ENCODE measurements at regions not wholly inside any gene's neighbourhood (a gene's known extent, or its start where the extent isn't known, plus 50 kb on each side); places are given as distances from the start of the nearest gene placed in this dataset.

DNA sequence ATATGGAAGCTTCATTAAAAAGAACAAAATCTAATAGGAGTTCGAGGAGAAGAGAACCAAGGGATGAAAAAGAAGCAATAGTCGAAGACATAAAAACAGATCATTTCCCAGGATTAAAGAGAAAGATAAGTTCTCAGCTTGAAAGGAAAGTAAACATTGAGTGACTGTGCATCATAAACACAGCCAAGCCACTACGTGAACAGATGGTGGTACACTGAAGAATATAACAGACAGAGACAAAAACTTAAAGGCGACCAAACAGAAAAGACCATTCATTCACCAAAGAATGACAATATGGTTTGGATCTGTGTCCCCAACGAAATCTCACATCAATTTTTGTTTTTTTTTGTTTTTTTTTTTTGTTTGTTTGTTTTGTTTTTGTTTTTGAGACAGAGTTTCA is 210.8 kb upstream of the LINGO1 start:
- POLR2A ChIA-PET: no interaction called here
- CTCF ChIA-PET: interaction anchor here (0.7 to 1.0 kb wide), 2 partner anchors 102 to 226 kb away, joined by 3 read pairs; no protein-coding TSS in a partner anchor
- TF ChIP-seq LEF1 (IDR thresholded peaks at IDR 0.05; ENCODE audit: borderline replicate concordance) (no peak), L3MBTL2 (conservative IDR thresholded peaks at IDR 0.05) (no peak), TARDBP (IDR thresholded peaks at IDR 0.05) (no peak), ELF4 (IDR thresholded peaks at IDR 0.05) (no peak), FOXA1 (IDR thresholded peaks at IDR 0.05) (no peak)
- DNase-seq (ENCODE audit: extremely low spot score): no peak

DNA sequence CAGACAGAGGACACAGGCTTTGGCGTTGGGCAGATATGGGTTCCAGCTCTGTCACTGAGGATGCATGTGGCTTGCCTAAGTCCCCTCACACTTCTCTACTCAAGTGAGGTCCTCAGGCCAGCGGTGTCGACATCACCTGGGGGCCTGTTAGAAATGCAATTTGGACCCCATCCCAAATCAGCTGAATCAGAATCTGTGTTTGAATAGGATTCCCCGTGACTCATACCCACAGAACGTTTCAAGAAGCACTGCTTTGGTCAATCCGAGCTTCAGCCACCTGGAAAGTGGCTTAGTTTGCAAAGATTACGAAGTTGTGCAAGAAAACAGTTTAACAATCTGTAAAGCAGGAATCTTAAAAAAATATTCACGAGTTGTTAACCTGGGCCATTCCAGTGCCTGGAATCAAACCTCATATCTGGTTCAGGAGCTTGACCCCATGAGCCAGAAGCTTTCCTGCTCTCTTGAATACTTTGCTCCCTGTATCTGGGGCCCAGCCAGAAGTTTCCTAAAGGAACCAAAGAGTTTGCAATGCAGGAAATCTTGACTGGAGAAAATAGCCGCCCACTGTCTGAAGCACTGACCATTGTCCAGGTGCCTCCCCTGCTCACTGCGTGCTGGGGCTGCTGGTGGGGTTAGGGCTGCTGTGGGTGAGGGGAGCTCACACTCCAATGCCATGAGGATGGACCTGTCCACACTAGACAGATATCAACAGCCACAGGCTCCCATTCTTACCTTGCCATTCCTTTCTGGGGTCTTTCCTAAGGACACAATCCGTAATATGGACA is 208.5 kb upstream of the LINGO1 start:
- DNase-seq (ENCODE audit: extremely low spot score): no peak
- TF ChIP-seq, protein P1, sequence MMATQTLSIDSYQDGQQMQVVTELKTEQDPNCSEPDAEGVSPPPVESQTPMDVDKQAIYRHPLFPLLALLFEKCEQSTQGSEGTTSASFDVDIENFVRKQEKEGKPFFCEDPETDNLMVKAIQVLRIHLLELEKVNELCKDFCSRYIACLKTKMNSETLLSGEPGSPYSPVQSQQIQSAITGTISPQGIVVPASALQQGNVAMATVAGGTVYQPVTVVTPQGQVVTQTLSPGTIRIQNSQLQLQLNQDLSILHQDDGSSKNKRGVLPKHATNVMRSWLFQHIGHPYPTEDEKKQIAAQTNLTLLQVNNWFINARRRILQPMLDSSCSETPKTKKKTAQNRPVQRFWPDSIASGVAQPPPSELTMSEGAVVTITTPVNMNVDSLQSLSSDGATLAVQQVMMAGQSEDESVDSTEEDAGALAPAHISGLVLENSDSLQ (IDR thresholded peaks at IDR 0.05): no peak
- TF ChIP-seq FOXM1 (IDR thresholded peaks at IDR 0.05; ENCODE audit: borderline replicate concordance) (no peak), BHLHE40 (IDR thresholded peaks at IDR 0.05; ENCODE audit: borderline replicate concordance) (no peak), HDGF (IDR thresholded peaks at IDR 0.05; ENCODE audit: borderline replicate concordance) (no peak), TARDBP (IDR thresholded peaks at IDR 0.05) (no peak), L3MBTL2 (conservative IDR thresholded peaks at IDR 0.05) (no peak), FOXK2 (IDR thresholded peaks at IDR 0.05) (no peak), SP1 (IDR thresholded peaks at IDR 0.05) (no peak), CTBP1 (IDR thresholded peaks at IDR 0.05; ENCODE audit: borderline replicate concordance) (no peak), SUZ12 (IDR thresholded peaks at IDR 0.05) (no peak), ELF4 (IDR thresholded peaks at IDR 0.05) (no peak)
- CTCF ChIA-PET: interaction anchor here (0.7 to 1.1 kb wide), 3 partner anchors 19 to 208 kb away, joined by 3 to 4 read pairs (median 3); partner anchors contain the start of gene LINGO1
- POLR2A ChIA-PET: no interaction called here

DNA sequence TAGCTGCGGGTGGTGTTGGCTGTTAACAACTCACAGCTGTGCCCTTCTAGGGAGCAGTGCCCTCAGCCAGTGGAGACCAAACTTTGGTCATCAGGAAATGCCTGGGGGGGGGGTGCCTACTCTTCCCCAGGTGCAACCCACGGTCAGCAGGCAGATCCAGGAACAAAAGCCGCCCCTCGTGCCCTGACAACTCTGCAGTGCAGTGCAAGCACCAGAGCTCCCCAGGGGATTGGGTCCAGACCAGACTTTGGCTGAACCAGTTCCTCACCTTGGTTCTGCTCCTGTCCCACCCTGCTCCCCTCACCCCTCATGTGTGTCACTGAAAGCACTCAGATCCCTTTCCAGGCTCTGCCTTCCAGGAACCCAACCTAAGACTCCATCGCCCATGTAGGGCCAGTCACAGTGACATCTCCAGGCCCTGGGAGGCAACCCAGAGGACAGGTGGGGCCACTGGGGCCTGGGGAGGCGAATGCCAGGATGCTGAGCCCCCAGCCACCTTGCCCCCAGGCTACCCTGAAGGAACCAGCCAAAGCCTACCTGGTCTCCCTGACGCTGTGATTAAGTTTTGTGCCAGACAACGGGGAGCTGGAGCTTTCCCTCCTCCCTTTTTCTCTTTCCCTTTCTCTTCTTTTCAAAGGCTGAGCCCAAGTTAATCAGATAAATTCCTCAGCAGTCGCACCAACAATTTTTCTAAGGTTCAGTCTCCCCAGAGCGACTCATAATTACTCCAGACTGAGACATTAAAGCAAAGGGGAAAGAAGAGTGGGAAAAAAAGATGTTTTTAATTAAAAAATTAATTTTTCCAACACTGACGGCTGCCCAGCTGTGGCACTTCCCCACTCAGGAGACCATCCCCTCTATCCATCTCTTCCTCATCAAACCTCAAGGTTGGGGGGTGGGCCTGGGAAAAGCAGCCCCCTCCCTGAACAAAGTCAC is 207.5 kb upstream of the LINGO1 start:
- POLR2A ChIA-PET: no interaction called here
- CTCF ChIA-PET: interaction anchor here (0.7 to 1.1 kb wide), 2 partner anchors 19 to 207 kb away, joined by 3 to 4 read pairs; partner anchors contain the start of gene LINGO1
- TF ChIP-seq FOXM1 (IDR thresholded peaks at IDR 0.05; ENCODE audit: borderline replicate concordance): no peak
- TF ChIP-seq ARNT (IDR thresholded peaks at IDR 0.05): no peak
- no peak for TF ChIP-seq FOXK2 (IDR thresholded peaks at IDR 0.05)
- TF ChIP-seq TARDBP (IDR thresholded peaks at IDR 0.05): no peak
- TF ChIP-seq BHLHE40 (IDR thresholded peaks at IDR 0.05; ENCODE audit: borderline replicate concordance): no peak
- TF ChIP-seq ELF4 (IDR thresholded peaks at IDR 0.05): no peak
- no peak for TF ChIP-seq SP1 (IDR thresholded peaks at IDR 0.05)
- TF ChIP-seq CTBP1 (IDR thresholded peaks at IDR 0.05; ENCODE audit: borderline replicate concordance): no peak
- no peak for TF ChIP-seq ZNF384 (IDR thresholded peaks at IDR 0.05)
- no peak for TF ChIP-seq LEF1 (IDR thresholded peaks at IDR 0.05; ENCODE audit: borderline replicate concordance)
- TF ChIP-seq SUZ12 (IDR thresholded peaks at IDR 0.05): no peak
- no peak for DNase-seq (ENCODE audit: extremely low spot score)

DNA sequence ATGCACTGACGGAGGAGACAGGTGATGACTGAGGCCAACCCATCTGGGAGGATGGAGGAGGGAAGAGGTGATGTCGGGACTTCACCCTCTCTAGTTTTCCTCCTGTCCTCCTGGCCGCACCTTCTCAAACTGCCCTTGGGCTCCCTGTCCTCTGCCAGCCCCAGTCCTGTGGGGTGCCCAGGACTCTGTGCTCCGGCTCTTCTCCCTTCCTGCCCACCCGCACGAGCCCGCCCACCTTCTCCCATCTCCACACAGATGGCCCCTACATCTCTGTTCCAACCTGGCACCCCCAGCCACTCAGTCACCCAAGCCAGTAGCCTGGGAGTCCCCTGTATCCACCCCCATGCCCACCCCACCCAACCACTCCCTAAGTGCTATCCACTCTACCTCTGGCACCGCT is 206.7 kb upstream of the LINGO1 start:
- no peak for DNase-seq (ENCODE audit: extremely low spot score)
- TF ChIP-seq FOXM1 (IDR thresholded peaks at IDR 0.05; ENCODE audit: borderline replicate concordance) (no peak), L3MBTL2 (conservative IDR thresholded peaks at IDR 0.05) (no peak), NFRKB (IDR thresholded peaks at IDR 0.05) (no peak), FOXA1 (IDR thresholded peaks at IDR 0.05) (no peak), TARDBP (IDR thresholded peaks at IDR 0.05) (no peak), SUZ12 (IDR thresholded peaks at IDR 0.05) (no peak), ARNT (IDR thresholded peaks at IDR 0.05) (no peak), ZNF384 (IDR thresholded peaks at IDR 0.05) (no peak)
- TF ChIP-seq, protein P1 (IDR thresholded peaks at IDR 0.05): no peak
- CTCF ChIA-PET: no interaction called here
- POLR2A ChIA-PET: no interaction called here

DNA sequence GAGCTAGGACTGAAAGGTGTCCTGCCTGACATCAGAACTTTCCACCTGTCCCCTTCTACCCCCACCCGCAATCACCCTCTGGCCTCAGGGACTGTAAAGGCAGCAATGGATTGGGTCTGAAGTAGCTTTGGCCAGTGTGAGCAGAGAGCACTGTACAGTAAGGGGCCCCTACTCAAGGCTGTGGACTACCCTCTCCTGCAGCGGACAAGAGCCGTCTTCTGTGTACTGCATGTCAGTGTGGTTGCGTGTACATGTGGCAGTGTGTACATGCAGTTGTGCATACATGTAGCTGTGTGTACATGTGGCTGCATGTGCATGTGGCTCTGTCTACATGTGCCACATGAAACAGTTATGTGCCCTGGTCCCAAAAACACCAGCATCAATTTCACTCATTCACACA is 205.9 kb upstream of the LINGO1 start:
- no peak for DNase-seq (ENCODE audit: extremely low spot score)
- TF ChIP-seq HDGF (IDR thresholded peaks at IDR 0.05; ENCODE audit: borderline replicate concordance) (no peak), SUZ12 (IDR thresholded peaks at IDR 0.05) (no peak), LEF1 (IDR thresholded peaks at IDR 0.05; ENCODE audit: borderline replicate concordance) (no peak), ARNT (IDR thresholded peaks at IDR 0.05) (no peak), BHLHE40 (IDR thresholded peaks at IDR 0.05; ENCODE audit: borderline replicate concordance) (no peak), ZNF384 (IDR thresholded peaks at IDR 0.05) (no peak)
- ChIA-PET POLR2A (no interaction called here), CTCF (no interaction called here)

DNA sequence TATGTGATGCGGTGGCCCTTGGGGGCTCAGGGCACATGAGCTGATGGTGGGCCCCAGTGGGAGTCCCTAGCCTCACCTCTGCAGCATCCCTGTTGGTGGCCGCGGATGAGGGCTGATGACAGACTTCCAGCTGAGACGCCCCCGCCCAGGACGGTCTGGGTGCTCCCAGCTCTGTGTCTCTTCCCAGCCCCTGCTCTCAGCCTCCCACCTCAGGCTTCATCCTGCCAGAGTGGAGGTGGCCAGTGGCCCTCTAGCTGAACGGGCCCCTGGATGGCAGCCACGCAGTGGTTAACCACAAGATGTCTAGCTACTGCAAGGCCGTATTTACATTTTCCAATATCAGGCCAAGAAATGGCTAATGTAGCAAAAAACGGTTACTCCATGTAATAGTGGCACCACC is 205.3 kb upstream of the LINGO1 start:
- DNase-seq (ENCODE audit: extremely low spot score): no peak
- ChIA-PET POLR2A (no interaction called here), CTCF (no interaction called here)
- TF ChIP-seq TARDBP (IDR thresholded peaks at IDR 0.05): no peak
- no peak for TF ChIP-seq SUZ12 (IDR thresholded peaks at IDR 0.05)
- TF ChIP-seq LEF1 (IDR thresholded peaks at IDR 0.05; ENCODE audit: borderline replicate concordance): no peak

DNA sequence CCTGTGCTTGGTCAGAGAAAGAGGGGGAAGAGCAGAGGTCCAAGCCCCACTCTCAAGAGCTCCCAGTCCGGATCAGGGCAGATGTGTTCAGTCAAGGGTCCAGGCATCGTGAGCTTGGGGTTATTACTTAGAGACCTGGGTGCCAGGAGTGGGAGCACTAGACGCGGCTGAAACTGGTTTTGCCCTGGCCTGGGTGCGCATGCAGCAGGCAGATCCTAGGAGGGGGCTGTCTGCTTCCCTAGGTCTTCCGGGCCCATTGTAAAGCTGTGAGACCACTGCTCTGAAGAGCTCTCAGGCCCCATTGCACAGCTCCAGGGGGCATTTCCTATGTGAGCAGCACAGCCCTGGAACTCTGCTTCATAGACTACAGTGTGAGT is 204.9 kb upstream of the LINGO1 start:
- DNase-seq (ENCODE audit: extremely low spot score): no peak
- ChIA-PET CTCF (interaction anchor here (1.1 to 2.0 kb wide), 2 partner anchors 16 to 62 kb away, joined by 3 to 12 read pairs; no protein-coding TSS in a partner anchor), POLR2A (no interaction called here)
- TF ChIP-seq ELF4 (IDR thresholded peaks at IDR 0.05): no peak
- no peak for TF ChIP-seq NFRKB (IDR thresholded peaks at IDR 0.05)
- no peak for TF ChIP-seq FOXK2 (IDR thresholded peaks at IDR 0.05)
- TF ChIP-seq HDGF (IDR thresholded peaks at IDR 0.05; ENCODE audit: borderline replicate concordance): no peak
- TF ChIP-seq, protein P1 (IDR thresholded peaks at IDR 0.05): no peak
- TF ChIP-seq SP1 (IDR thresholded peaks at IDR 0.05): no peak
- TF ChIP-seq TARDBP (IDR thresholded peaks at IDR 0.05): no peak
- TF ChIP-seq ZNF384 (IDR thresholded peaks at IDR 0.05): no peak
- no peak for TF ChIP-seq ARNT (IDR thresholded peaks at IDR 0.05)
- no peak for TF ChIP-seq FOXA1 (IDR thresholded peaks at IDR 0.05)
- TF ChIP-seq CTBP1 (IDR thresholded peaks at IDR 0.05; ENCODE audit: borderline replicate concordance): no peak
- TF ChIP-seq L3MBTL2 (conservative IDR thresholded peaks at IDR 0.05): no peak
- no peak for TF ChIP-seq LEF1 (IDR thresholded peaks at IDR 0.05; ENCODE audit: borderline replicate concordance)
- TF ChIP-seq FOXM1 (IDR thresholded peaks at IDR 0.05; ENCODE audit: borderline replicate concordance): no peak
- TF ChIP-seq BHLHE40 (IDR thresholded peaks at IDR 0.05; ENCODE audit: borderline replicate concordance): no peak
- TF ChIP-seq SUZ12 (IDR thresholded peaks at IDR 0.05): no peak

All from HEK293T (cell line).